Upper lobe of left lung (tissue), 6 donors: ENCODE measurements at regions not wholly inside any gene's neighbourhood (a gene's known extent, or its start where the extent isn't known, plus 50 kb on each side); places are given as distances from the start of the nearest gene placed in this dataset.

Source experiments
- ATAC-seq, 2 donors: fragments of 200-7000 bp; cut with Tn5 transposase; one replicate each; pipeline ENCODE4 v1.9.1; 2022; ENCODE audit warnings: mild to moderate bottlenecking in 2 of 2, moderate library complexity in 2 of 2; ENCODE audit not compliant: low FRiP score in 2 of 2
- DNase-seq, 2 donors: peaks; one replicate each; pipeline ENCODE4 v3.0.0-alpha.2; 2019 to 2020
- H3K27ac ChIP-seq, 4 donors: fragments of 200-600 bp; sonication (generic); one replicate each; pipeline ENCODE4 v1.5.1; 2016 to 2019
- H3K27me3 ChIP-seq, 4 donors: fragments of 200-600 bp; sonication (generic); one replicate each; pipeline ENCODE4 v1.5.1; 2017 to 2019
- H3K36me3 ChIP-seq, 4 donors: fragments of 200-600 bp; sonication (generic); one replicate each; pipeline ENCODE4 v1.5.1; 2016 to 2019
- H3K4me1 ChIP-seq, 4 donors: fragments of 200-600 bp; sonication (generic); one replicate each; pipeline ENCODE4 v1.5.1; 2018 to 2019
- H3K4me3 ChIP-seq, 4 donors: fragments of 200-600 bp; sonication (generic); one replicate each; pipeline ENCODE4 v1.5.1; 2017 to 2019; ENCODE audit warnings: mild to moderate bottlenecking in 2 of 4, moderate library complexity in 1 of 4
- H3K9me3 ChIP-seq, 4 donors: fragments of 200-600 bp; sonication (generic); one replicate each; pipeline ENCODE4 v1.5.1; 2018 to 2019
- CTCF ChIP-seq, 6 experiments: fragments of 450-650 bp in 4 of 6; fragments of 200-600 bp in 2 of 6; sonication (generic) in 2 of 6; IDR thresholded peaks; one replicate each; pipeline ENCODE4 v1.5.1; 2016 to 2019; ENCODE audit warnings: antibody characterized with exemption in 6 of 6
- EP300 ChIP-seq, 4 donors: sonication (generic); formaldehyde crosslinking; IDR thresholded peaks; one replicate each; pipeline ENCODE4 v1.5.1; 2017; ENCODE audit warnings: antibody characterized with exemption in 4 of 4, control low read depth in 2 of 4
- POLR2A ChIP-seq, 4 donors: fragments of 450-650 bp; IDR thresholded peaks; one replicate each; pipeline ENCODE4 v1.5.1; 2016 to 2017; ENCODE audit warnings: antibody characterized with exemption in 4 of 4, mild to moderate bottlenecking in 2 of 4
- POLR2AphosphoS5 ChIP-seq, 2 donors: sonication (generic); formaldehyde crosslinking; IDR thresholded peaks; one replicate each; pipeline ENCODE4 v1.5.1; 2017; ENCODE audit warnings: antibody characterized with exemption in 2 of 2
- WGBS, 2 donors: methylation state at CpG; one replicate each; pipeline ENCODE4 v1.1.5; 2017 to 2018; 5-methylcytosine and 5-hydroxymethylcytosine counted together
- donor health status: DM: no; HTN: no; CAD: no; lungs with moderate emphysema.
- donor health status: DM: no; HTN: yes; CAD: no; lungs with severe emphysema.

- Histone ChIP-seq H3K9me3 (no peaks in the 10 kb centered on the region), H3K4me3 (no peak overlapping the region), H3K4me1 (no peaks in the 10 kb centered on the region), H3K27ac (no peak overlapping the region), H3K27me3 (no peaks in the 10 kb centered on the region), H3K36me3 (no peaks in the 10 kb centered on the region)
- DNase-seq (no peak), ATAC-seq (no peak)
- TF ChIP-seq POLR2AphosphoS5 (IDR thresholded peaks at IDR 0.05), result no peak
- TF ChIP-seq EP300 (IDR thresholded peaks at IDR 0.05), result no peak
- WGBS, 2 donors, result 71 to 74% methylated on average over 4 of the region's 4 CpGs
These were observed 393.9 kb upstream of the ACVR2A start for GRCh38 chr2:147450661-147451510.

- no peak overlapping the region for H3K27ac ChIP-seq
- WGBS, 2 donors, result 64 to 67% methylated on average over 7 of the region's 7 CpGs
- no peaks in the 10 kb centered on the region for H3K9me3 ChIP-seq
- H3K4me1 ChIP-seq, result no peaks in the 10 kb centered on the region
- H3K27me3 ChIP-seq, result no peaks in the 10 kb centered on the region
- H3K4me3 ChIP-seq, result no peak overlapping the region
- H3K36me3 ChIP-seq, result no peaks in the 10 kb centered on the region
- DNase-seq (no peak), ATAC-seq (no peak)
- TF ChIP-seq CTCF (IDR thresholded peaks at IDR 0.05) (no peak), POLR2AphosphoS5 (IDR thresholded peaks at IDR 0.05) (no peak), EP300 (IDR thresholded peaks at IDR 0.05) (no peak), POLR2A (IDR thresholded peaks at IDR 0.05) (no peak)
These were observed 395.4 kb upstream of the ACVR2A start for GRCh38 chr2:147449323-147449991.

GRCh38 chr2:147442816-147443215 is 402.0 kb upstream of the ACVR2A start:
- no peaks in the 10 kb centered on the region for H3K36me3 ChIP-seq
- TF ChIP-seq EP300 (IDR thresholded peaks at IDR 0.05) (no peak), POLR2A (IDR thresholded peaks at IDR 0.05) (no peak)
- no peak overlapping the region for H3K4me3 ChIP-seq
- no peaks in the 10 kb centered on the region for H3K4me1 ChIP-seq
- H3K27ac ChIP-seq, result no peak overlapping the region
- 88 to 92% methylated on average over 3 of the region's 3 CpGs for WGBS, 2 donors
- H3K9me3 ChIP-seq, result no peaks in the 10 kb centered on the region
- DNase-seq (no peak), ATAC-seq (no peak)
- no peaks in the 10 kb centered on the region for H3K27me3 ChIP-seq

- Histone ChIP-seq H3K27ac (no peak overlapping the region), H3K9me3 (no peaks in the 10 kb centered on the region), H3K4me3 (no peak overlapping the region), H3K36me3 (no peaks in the 10 kb centered on the region), H3K4me1 (no peaks in the 10 kb centered on the region), H3K27me3 (no peaks in the 10 kb centered on the region)
- ATAC-seq (no peak), DNase-seq (no peak)
- TF ChIP-seq EP300 (IDR thresholded peaks at IDR 0.05), result no peak
- TF ChIP-seq POLR2A (IDR thresholded peaks at IDR 0.05), result no peak
- TF ChIP-seq CTCF (IDR thresholded peaks at IDR 0.05), result no peak
- no peak for TF ChIP-seq POLR2AphosphoS5 (IDR thresholded peaks at IDR 0.05)
- WGBS, 2 donors, result 62 to 74% methylated on average over 3 of the region's 3 CpGs
These were observed 403.6 kb upstream of the ACVR2A start for GRCh38 chr2:147441182-147441581.

- H3K36me3 ChIP-seq, result no peaks in the 10 kb centered on the region
- DNase-seq (no peak), ATAC-seq (no peak)
- 81 to 84% methylated on average over 1 of the region's 1 CpG for WGBS, 2 donors
- H3K9me3 ChIP-seq, result no peaks in the 10 kb centered on the region
- no peak overlapping the region for H3K4me3 ChIP-seq
- H3K27ac ChIP-seq, result no peak overlapping the region
- TF ChIP-seq POLR2AphosphoS5 (IDR thresholded peaks at IDR 0.05) (no peak), POLR2A (IDR thresholded peaks at IDR 0.05) (no peak), EP300 (IDR thresholded peaks at IDR 0.05) (no peak), CTCF (IDR thresholded peaks at IDR 0.05) (no peak)
- no peaks in the 10 kb centered on the region for H3K4me1 ChIP-seq
- H3K27me3 ChIP-seq, result no peaks in the 10 kb centered on the region
These were observed 404.1 kb upstream of the ACVR2A start for GRCh38 chr2:147440734-147441133.
